ENCODE measurements at regions not wholly inside any gene's neighbourhood (a gene's known extent, or its start where the extent isn't known, plus 50 kb on each side); places are given as distances from the start of the nearest gene placed in this dataset.

DNA sequence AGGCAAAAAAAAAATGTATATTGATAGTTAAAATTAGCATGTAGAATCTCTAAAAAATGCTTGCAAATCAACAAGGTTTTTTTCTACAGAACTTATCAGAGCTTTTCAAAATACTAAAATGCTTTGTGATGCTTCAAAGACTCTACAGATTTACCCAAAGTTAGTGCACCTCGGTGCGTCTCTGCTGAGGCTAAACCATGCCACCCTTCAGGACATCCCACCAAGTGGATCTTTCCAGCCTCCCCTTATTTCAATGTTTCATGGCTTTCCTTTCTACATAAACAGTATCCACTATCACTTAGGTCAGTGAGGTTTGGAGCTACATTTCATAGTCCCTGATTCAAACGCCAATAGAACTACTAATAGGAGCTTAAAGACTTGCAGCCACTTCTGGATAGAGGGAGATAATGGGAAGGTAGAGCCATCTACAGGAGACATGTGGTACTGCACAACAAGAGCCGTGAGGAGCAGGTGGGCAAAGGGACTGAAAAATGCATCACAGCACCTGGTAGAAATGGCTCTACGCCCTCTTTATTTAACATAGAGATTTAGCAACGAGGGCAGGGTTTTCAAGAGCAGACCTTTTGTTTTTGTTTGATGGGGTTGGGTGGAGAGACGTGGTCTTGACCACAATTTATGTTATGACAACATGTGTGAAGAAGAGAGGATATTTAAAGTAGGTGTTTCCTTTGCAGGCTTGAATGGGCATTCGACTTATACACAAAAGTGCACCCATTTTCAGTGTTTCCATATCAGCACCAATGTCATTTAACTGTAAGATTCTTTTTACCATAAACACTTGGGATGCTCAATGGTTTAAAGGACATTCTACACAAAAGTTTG, 56.1 kb upstream of the SLC35G4 start:
- DNase-seq = peak; percentile 41

DNA sequence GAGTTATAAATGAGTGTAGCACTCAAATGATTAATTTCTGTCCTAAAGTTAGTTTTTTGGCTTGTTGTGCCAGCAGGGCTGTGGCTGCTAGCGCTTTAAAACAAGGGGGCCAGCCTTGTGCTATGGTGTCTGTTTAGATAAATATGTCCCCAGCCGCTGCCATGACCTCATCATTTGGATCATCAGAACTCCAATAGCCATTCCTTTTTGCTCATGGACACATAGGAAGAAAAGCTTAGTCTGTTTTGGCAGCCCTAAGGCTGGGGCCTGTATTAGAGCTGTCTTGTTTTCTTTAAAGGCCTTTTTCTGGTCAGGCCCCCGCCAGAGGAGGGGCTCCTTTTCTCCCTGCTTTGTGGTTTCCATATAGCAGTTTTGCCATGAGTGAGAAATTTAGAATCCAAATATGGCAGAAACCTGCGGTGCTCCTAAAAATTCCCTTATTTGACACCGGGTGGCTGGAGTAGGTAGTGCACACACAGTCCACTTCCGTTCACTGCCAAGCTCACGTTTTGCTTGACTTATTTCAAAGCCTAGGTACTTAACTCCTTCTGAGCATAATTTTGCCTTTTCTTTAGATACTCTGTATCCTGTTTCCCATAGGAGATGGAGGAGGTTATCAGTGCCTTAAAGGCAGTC, 60.4 kb upstream of the SLC35G4 start:
- DNase-seq = no peak

DNA sequence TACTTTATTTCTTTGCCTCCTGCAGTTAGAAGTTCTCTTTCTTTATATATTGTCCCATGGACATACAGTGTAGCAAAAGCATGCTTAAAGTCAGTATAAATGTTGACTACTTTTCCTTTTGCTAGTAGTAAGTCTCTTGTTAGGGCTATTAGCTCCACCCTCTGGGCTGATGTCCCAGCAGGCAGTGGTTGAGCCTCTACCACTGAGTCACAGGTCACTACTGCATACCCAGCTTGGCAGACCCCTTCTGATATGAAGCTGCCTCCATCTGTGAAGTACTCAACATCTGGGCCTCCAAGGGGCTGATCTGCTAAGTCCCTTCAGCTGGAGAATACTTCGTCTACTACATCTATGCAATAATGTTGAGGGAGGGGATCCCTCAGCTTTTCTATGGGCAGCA, 61.0 kb upstream of the SLC35G4 start:
- DNase-seq = no peak

DNA sequence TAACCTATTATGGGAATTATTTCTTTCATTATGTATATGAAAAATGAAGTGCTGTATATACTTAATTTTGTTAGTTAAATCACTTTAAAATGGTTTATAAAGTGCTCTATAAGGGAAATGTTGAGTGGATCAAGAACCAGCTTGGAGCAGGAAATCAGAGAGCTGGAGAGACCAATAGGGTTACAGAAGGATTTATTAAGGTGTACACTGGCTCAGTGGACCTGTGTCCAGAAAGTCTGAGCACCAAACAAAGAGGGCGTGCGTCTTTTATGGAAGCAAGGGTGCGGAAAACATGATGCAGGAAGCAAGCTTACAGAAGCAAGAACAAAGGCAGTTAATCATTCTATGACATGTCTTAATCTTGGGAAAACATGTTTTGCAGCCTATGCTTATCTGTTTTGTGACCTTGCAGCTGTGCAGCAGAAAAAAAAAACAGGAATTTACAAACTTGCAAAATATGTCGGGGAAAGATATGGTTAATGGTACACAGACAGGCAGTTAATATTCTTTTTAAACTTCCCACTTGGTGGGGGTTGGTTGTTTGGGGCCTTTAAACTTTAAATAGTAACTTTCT, 65.2 kb upstream of the SLC35G4 start:
- no peak for DNase-seq

DNA sequence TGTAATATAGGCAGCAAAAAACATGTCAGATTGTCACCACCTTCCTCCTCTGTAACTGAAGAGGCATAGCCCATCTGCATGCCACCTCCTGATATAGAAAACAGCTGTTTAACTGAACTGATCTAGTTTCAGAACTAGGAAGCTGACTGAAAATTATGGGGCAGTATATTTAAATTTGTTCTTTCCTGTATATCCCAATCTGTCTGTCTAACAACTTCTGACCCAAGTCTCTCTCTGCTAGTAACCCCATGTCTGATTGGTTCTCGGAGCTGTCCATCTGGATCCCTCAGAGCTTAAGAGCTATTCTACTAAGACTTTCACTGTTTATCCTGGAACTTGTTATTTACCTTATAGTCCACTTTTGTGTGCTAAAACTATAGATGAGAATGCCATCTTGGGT, 68.2 kb upstream of the SLC35G4 start:
- no peak for DNase-seq

DNA sequence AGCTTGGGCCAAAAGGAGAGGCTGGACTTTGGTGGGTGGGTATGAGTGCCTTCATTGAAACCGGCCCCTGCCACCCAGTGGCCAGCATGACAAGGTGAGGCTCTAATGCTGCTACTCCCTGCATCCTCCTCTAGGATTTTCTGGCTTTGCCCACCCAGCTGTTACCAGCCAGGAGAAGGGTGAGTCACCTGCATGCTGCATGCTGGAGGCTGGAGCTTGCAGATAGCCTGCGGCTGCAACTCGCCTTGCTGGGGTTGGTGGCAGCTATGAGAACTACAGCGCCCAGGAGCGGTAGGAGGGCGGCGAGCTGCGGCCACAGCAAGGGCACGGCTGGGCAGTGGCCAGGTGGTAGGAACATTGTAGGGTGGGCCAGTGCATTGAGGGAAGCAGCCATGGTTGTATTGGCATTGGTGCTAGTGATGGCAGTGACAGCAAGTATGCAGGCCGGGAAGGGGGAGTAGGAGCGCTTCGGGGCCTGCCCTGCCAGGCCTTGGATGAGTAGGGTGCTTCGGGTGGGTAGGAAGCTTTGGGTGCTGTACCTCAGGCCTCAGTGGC, 75.4 kb upstream of the SLC35G4 start:
- no peak for DNase-seq

DNA sequence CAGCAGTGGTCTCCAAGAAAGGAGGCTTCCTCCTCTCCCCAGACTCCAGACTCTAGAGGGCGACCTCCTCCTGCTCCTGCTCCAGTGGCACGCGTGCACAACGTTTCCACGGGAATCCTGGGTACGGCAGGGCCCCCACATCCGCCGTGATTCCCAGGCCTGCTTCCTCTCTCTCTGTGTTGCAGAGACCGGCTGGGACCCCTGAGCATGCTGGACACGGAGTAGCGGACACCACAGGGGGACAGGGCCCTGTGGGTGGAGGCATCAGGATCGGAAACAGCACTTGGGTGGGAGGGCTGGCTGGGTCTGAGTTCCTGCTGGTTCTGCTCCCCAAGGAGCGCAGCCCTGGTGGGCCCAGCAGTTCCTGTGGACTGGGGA, 75.9 kb upstream of the SLC35G4 start:
- no peak for DNase-seq

DNA sequence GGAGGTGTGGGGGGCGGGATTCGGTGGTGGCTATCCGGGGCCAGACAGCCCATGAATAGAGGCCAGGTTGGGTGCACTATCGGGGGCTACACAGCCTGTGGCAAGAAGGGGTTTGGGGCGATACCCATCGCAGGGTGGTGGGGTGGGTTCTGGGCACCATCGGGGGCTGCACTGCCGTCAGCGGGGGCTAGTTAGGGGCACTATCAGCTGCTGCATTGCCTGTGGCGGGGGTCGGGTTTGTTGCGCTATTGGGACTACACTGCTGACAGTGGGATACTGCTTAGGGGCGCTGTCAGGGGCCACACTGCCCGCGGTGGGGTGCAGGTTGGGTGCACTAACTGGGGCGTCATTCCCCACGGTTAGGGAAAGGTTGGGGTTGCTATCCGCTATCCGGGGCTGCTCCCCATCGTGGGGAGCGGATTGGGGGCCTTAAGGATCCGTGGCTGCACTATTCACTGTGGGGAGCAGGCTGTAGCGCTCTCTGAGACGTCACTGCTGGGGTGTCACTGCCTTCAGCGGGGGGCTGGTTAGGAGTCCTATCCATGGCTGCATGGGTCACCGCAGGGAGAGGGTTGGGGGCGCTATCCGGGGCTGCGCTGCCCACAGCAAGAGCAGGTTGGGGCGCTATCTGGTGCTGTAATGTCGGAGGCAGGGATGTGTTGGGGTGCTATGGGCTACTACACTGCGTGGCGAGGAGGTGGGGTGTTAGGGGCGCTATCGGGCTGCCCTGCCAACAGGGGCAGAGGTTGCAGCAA, 76.5 kb upstream of the SLC35G4 start:
- no peak for DNase-seq

DNA sequence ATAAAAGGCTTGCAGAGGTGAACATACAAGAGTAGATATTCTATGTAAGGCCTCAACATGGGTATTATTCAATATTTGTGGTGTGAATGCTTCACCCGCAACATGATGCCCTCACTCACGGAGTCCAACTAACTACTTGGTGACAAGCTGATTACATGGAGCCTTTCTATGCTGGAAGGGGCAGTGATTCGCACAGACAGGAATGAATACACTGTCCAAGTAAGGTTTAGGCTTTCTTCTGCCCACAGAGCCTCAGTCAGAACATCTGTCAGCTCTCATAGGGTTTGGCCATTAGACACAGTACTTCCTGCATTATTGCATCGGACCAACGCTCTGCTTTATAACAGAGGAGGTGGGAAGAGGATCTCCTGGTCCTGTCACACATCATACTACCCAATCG, 80.3 kb upstream of the SLC35G4 start:
- no peak for DNase-seq

DNA sequence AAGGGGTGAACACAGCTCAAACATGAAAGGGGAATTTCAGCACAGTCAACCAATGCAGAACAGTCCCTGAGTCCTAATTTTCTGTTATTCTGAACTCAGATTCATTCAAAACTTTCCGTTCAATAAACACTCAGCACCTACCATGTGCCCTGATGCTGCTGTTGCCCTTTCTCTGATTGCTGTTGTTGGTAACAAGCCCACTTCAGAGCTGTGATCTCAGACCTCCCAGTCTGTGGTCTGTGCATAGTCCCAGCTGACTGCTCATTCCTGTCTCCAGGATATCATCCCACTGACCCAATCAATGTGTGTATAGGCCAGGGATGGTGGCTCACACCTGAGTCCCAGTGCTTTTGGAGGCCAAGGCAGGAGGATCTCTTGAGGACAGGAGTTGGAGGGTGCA, 82.7 kb upstream of the SLC35G4 start:
- DNase-seq = no peak

DNA sequence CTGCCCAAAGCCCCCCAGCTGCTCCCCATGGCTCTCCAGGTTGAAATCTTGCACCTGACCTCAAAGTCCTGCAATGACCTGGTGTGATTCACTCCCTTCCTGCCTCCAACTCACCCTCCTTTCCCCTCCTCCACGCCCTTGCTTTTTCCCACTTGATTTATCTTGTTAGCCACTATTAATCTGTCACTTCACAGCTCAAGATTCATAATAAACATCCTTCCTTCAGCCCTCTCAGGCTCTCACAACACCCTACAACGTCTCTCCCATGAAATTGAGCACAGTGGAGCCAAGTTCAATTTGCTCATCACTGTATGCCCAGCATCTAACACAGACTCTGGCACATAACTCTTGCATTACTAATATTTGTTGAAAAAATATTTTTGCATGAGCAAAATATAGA, 85.6 kb upstream of the SLC35G4 start:
- no peak for DNase-seq

DNA sequence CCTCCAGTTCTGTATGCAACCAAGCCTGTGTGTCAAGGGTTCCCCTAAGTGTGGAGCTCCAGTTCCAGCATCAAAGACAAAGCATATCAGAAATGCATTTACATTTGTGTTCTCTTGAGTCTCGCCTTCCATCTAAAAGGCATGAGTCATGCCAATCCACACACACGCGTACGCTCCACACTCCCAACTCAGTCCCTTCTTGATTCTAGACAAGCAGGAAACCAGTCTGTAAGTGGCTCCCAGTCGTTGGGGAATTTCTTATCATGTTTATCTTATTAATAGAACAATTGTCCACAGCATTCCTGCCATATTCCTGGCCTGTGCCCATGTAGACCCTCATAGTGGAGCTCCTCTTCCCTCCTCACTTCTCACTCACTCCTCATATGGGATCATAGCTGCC, 86.4 kb upstream of the SLC35G4 start:
- no peak for DNase-seq

DNA sequence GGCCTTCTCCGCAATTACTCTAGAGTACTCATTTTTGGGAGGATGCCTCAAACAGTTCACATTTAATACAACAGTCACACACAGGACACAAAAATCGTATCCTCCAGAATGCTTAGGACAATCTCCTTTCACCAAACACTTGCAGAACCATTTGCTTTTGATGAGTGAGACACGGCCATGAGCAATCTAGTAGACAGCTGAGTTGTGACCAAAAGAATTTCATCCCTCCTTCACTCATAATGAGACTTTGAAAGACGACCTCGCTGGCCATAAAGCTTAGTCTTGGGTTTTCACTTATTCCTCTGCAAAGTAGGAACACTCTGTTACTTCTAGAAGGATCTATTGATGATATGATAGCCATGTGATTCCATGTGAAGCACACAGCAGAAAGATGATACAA, 87.5 kb upstream of the SLC35G4 start:
- no peak for DNase-seq

DNA sequence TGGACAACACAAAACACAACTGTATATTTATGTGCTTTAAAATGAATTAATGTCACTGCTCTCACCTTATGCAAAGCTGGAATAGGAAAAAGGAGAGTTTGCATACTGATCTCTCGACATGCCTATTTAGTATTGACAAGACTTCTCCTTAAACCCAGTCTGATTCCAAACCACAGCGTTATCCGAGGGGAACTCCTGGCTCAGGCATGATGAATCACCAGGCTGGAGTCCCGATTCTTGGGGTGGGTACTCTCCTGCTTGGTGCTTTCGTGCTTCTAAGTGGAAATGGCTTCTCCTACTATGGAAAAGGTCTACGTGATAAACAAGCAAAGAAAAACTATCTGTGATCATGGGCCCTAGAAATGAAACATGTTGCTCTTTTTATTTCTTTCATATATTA, 88.9 kb upstream of the SLC35G4 start:
- no peak for DNase-seq

DNA sequence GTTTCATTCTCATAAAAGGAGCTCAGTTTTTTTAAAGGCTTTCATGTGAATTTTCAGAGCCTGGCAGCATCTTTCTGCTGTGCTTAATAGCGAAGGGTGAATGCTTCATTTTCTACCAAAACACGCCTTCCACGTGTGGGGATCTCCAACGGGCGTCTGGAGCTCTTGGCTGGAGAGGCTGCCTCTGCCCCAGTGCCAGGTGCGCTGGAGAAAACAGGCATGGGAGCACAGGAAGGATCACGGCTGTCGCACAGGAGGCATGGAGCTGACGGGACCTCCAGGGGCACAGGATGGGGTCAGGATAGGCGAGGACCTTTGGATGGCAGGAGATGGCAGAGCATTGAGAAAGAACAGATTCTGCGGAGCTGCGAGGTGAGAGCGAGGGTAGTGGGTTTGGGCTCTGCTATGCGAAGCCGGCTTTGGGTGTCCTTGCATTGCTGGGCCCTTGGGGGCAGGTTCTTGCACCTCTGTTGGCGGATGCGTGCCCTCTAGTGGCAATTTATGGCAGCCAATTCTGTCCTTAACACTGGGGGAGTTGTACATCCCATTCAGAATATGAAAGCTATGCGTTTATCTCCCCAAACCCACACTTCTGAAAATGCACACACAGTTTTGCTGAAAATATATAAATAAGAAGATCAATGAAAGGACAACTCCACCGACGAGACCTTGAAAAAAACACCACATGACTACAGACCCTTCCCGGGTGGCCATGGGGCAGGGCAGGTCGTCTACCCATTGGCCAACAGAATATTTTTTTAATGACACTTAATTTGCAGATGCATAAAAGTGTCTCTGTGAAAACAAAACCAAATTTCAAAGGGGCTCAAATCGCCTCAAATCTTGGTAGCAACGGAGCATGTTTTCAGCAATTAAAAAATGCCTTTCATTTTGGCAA, 90.4 kb upstream of the SLC35G4 start:
- peak; percentile 66 for DNase-seq

DNA sequence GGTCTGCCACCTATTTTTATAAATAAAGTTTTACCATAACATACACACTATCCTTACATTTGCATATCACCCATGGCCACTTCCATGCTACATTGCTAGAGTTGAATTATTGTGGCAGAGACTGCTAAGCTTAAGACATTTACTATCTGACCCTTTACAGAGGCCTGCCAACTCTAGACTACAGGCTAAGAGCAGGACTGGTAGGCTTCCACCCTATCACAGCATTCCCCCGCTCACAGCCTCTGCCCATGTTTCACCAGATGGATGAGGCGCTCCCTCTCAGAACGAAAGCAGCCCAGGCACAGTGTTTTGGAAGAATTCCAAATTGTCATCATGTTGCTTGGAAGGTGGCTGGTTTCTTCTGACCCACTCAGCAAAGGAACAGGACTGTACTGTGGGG, 91.7 kb upstream of the SLC35G4 start:
- DNase-seq = no peak

DNA sequence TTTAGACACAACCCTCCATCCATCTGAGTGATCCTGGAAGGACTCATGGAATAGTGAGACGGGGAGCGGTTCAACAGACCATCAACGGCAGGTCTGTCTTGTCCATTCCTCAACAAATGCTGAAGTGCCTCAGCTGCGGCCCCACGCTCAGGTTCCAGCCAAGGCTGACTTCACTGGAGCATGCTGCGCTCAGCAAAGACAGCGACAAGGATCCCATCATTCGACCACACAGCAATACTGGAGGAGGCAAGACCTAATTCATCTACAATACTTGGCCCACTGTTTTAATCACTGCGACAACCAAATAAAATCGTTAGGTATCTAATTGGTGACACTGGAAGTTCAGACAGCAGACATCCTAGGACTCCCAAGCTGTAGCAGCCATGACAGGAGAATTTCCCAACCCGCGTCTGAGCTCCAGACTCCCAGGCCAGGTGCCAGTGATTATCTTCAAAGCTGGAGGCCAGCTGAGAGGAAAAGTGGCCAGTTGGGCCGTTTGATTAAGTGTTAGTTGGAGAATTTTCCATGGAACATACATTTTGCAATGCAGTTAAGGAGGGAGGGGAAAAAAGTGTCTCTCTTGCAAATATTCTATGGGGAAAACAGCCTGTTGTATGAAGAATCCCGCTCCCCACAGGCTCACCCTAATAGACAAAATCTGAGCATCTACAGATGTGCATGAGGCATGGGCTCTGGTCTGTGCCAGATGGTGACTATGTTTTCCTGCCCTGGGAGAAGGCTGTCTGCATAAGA, 92.5 kb upstream of the SLC35G4 start:
- no peak for DNase-seq

DNA sequence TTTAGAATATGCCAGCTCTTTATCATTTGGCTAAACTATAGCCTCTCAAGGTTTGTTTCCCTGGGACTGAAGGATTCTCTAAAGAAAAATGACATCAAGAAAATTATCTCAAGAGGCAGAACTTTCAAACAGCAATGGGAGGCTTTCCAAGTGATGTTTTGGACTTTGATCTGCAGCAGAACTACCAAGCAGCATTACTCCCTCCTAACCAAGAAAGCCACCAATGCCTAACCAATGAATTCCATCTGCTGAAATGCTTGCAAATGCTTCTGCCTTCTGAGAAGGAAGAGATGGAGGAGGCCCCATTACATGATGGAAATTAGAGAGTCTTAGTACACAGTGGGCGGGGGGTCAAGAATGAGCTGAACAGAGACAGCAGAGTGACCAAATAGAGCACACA, 95.1 kb upstream of the SLC35G4 start:
- no peak for DNase-seq

DNA sequence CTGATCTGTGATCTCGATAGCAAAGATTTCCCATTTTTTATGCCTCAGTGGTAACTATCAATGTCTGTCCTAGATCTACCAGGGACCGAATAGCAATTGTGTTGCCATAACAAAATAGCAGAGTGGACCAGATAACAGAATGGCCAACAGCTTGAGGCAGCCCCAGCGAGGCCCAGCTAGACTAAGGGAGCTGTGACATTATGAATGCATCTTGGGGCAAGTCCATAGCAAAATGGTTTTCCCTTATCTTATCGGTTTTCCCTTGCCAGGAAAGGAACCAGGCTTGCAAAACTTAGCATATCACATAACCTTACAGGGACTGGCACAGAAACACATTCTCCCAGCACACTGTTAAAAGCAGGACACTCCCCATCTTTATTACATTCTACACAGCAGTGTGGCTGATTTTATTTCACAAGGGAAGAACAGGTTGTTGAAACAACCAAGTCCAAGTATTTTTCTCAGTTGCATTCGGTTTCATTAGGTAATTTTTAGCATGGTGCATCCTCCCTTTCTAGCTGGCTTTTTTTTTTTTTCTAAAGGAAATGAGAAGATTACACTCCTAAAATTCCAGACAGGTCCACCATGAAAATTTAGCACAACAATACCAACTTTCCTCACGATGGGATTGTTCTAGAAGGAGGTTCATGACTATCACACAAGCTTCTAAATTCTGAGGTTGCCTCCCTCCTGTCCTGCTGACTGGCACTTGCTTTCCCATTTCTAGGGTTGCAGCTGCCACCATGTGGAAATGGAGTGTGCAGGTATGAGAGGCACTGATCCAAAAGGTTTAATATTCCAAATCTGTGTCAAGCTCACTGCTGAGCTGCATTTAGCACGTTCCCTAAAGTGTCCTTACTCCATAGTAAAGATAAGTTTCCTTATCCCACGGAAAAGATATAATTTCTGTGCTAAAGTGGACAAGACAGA, 97.0 kb upstream of the SLC35G4 start:
- no peak for DNase-seq

DNA sequence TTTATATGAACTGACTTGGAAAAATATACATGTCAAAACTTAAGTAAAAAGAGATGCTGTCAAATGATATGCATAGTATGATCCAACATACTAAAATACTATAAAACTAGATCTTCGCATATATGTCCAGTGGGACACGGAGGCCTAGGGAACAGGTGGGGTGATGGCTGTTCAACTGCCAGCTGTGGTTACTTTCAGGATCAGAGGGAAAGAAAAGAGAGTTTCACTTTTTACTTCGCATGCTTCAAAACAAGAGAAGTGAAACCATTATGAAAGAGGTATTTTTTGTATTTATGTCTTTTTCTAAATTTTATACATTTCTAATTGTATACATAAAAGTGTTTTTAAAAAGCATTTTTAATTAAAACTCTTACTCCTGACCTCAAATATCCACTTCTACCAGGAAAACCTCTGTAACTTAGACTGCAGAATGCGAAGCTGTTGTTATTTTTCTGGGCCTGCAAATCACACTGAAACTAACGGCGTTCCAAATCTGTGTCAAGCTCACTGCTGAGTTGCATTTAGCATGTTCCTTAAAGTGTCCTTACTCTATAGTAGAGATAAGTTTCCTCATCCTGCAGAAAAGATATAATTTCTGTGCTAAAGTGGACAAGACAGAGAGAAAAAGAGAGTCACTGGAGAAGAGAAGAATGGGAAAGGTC, 97.8 kb upstream of the SLC35G4 start:
- DNase-seq = no peak
